ENCODE measurements at regions not wholly inside any gene's neighbourhood (a gene's known extent, or its start where the extent isn't known, plus 50 kb on each side); places are given as distances from the start of the nearest gene placed in this dataset.
"Not testable (repeated sequence)": the region's sequence is repeated elsewhere in the genome, so short reads cannot be mapped to it uniquely, and the experiment has no call there.

DNA sequence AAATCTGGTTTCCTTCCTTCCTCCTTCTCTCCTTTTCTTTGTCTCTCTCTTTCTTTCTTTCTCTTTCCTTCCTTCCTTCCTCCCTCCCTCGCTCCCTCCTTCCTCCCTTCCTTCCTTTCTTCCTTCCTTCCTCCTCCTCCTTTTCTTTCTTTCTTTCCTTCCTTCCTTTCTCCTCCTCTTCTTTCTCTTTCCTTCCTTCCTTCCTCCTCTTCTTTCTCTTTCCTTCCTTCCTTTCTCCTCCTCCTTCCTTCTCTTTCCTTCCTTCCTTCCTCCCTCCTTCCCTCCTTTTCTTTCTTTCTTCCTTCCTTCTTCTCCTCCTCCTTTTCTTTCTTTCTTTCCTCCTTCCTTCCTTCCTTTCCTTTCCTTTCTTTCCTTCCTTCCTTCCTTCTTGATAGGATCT, 61.2 kb downstream of the VIP start:
- no peak for DNase-seq (ENCODE audit: low spot score)

DNA sequence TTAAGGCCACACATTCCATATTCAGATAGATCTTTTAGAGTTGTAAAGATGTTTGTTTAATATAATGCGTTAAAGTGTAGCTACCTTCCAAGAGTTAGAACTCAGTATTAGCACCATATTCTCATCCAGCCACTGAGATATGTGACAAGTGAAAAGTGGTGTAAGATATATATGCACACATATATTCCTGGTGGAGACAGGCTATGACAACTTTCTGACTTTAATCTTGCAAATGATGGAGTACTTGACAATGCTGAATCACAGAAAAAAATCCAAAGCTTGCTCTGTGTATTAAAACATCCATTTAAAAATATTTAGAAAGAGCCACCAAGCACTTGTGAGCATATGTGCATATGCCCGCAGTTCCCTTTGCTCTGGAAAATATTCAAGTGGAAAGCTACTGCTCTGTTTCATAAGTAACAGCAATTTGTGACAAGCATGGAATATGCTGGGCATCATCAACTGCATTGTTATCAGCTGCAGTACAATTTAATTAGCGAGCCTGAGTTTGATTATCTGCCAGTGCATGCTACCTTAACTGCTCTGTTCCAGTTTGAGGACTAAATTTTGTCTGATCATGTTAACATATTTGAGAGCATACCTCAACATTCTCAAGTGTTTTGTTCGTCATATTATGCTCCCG, 64.8 kb downstream of the VIP start:
- no peak for DNase-seq (ENCODE audit: low spot score)

DNA sequence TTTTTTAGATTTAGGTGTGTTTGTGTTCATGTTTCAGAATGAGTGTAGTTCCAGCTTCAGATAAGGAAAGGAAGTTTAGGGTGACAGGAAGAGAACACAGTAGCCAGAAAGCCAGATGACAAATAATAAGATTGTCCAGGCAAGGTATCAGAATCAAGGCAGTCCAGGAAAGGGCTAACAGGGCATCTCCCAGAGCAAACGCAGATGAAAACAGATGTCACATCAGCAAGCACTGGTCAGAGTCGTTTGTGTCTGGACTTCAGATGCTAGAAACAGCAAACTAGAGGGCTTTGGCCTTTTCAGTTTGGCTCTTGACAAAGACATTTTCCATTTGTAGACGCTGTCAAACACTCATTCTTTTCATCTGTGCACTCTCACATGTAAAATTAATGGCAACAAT, 65.5 kb downstream of the VIP start:
- no peak for DNase-seq (ENCODE audit: low spot score)

DNA sequence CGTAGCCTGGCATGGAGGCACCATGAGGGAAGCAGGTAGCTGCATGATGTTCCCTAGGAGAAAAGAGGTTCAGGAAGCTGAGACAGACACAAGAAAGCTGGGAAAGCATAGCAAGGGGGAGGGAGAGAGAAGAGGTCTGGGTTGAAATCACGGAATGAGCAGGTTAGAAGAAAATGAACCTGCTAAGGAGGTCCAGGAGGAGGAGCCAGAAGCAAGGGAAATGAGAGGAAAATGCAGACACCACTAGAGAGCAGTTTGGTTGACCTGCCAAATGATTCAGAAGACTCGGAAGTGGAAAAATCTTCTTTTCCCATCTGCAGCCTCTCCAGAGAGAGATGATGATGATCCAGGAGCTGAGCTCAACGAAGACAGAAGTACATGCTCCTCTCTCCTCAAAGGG, 70.9 kb downstream of the VIP start:
- no peak for DNase-seq (ENCODE audit: low spot score)

DNA sequence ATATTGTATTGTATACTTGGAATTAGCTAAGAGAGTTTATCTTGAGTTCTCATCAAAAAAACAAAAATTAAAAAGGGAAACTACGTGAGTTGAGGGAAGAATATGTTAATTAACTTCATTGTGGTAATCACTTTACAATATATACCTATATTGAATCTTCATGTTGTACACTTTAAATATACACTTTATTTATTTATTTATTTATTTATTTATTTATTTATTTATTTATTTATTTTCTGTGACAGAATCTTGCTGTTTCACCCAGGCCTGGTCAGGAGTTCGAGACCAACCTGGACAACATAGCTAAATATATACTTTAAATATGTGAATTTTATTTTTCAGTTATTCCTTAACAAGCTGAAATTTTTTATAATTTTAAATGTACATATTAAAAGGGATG, 74.1 kb downstream of the VIP start:
- no peak for DNase-seq (ENCODE audit: low spot score)

DNA sequence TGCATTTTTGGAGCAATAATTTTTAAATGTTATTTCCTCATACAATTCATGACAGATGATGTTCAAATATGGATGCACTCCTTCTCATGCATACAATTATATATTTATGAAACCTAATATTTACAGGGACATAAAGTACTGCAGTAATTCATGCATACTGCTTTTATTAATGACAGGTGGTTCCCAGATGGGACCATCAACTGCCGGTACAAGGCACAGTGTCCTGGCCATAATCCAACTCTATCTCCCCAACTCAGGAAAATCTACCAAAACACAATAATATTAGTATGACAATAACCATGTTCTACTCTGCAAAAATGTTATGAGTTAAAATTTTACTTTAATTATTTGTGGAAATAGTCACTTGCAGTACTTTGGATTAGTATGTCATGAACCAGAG, 77.8 kb downstream of the VIP start:
- no peak for DNase-seq (ENCODE audit: low spot score)

DNA sequence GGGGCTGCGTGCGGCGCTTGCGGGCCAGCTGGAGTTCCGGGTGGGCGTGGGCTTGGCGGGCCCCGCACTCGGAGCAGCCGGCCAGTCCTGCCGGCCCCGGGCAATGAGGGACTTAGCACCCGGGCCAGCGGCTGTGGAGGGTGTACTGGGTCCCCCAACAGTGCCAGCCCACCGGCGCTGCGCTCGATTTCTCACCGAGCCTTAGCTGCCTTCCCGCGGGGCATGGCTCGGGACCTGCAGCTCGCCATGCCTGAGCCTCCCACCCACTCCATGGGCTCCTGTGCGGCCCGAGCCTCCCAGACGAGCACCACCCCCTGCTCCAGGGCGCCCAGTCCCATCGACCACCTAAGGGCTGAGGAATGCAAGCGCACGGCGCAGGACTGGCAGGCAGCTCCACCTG, 83.8 kb downstream of the VIP start:
- DNase-seq (ENCODE audit: low spot score), result not testable (repeated sequence)

DNA sequence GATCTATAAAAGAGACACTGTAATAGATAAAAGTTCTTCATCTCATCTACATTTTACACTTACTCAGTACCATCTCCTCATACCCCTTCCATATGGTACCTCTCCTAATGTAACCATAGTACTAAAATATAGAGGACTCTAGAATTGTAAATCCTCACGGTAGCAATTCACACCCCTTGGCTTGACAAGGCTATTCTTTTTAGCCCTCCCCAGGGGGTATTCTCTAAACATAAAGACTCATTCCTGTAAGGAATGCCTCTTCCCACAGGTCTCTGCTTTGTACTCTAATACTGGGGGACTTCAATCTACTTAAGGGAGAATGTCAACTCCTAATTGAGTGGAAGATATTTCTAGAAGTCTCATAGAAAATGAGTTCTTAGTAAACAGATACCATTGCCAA, 85.9 kb downstream of the VIP start:
- DNase-seq (ENCODE audit: low spot score), result no peak

DNA sequence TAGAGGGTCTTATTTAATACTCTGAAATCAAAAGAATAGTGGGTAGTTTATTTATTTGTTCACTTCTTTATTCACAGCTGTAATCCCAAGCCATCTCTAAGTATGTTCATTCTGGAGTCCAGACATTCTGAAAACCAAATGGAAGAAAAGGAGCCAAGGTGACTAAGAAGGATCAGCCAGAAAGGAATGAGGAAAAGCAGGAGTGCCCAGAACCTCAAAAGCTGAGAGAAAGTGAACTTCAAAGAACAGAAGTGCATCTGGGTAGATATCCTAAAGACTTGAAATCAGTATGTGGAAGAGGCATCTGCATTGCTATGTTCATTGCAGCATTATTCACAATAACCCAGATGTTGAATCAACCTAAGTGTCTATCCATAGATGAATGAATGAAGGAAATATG, 94.8 kb downstream of the VIP start:
- no peak for DNase-seq (ENCODE audit: low spot score)

DNA sequence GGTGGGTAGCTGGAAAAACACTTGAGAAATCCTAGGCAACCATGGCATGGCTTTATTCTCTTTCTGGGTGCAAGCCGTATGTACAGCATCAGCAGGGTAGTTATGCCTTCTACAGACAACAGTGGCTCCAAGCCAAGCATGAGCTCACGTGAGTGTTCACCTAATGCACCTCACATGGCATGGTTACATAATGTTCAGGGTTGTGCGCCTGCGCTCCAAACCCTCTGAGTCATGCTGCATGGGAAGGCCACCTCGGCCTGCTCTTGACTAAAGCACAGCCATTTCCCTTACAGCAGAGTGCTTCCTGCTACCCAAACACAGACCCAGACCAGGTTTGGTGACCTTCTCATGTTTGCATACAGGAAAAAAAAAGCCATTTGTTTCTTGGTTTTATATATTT, 96.2 kb downstream of the VIP start:
- DNase-seq (ENCODE audit: low spot score), result no peak

DNA sequence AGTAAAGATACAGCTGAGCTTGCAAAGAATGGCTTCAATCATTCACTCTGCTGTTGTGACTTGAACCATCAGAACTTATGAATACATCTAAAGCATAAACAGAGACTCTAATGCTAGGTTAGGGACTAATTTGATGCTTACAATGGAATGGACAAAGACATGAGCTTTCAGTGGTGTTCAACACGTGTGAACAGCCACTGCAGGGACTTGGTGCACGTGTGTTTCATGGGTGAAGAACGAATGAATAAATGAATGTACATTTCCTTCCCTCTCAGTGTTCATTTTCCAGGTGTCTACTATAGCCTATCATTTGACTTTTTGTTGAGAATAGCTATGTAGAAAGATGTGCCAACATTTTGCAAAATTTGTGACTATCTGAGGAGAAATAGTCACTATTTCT, 98.3 kb downstream of the VIP start:
- no peak for DNase-seq (ENCODE audit: low spot score)

DNA sequence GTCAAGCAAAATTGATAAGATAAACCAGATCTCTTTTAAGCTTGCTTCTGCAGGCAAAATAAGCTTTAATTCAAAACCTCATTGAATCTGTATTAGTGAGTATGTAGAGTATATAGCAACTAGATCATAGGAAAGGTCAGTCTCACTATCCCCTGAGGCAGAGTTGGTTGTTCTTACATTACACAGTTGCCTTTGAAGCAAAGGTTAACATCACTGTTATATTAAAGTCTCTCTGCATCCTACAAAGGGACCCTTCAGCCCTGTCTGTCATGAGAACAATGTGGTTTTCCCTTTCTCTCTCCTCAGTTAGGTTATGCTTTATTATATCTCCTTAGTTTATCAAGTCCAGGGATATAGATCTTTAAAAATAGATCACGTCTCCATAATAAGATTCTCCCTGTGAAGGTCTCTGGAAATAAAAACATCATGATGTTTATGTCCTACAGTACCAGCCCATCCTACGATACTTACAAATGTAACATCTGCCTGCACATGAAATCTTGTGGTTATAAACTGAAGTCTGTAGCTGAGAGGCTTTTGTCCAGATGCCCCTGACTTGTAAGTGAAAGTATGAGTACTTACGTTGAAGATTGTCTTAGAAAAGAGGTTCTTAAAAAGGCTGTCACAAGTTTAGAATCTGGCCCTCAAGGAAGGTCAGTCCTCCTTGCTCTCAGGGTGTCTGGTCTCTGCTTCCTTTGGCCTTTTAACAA, 103.6 kb downstream of the VIP start:
- no peak for DNase-seq (ENCODE audit: low spot score)

DNA sequence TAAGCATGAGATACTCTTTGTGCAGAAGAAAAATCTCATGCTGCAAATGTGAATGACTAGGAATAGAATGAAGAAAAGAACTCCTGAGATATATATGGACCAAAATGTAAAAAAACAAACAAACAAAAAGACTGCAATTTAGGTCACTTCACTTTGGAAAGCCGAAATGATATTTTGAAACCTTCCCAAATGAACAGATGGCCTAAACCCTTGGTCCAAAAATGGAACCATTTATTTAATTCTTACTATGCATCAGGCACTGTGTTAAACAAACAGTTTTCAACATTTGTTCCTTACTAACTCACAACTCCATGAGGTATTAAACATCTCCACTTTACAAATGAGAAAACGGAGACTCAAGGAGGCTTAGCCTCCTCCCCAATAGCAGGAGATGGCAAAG, 107.5 kb downstream of the VIP start:
- no peak for DNase-seq (ENCODE audit: low spot score)

DNA sequence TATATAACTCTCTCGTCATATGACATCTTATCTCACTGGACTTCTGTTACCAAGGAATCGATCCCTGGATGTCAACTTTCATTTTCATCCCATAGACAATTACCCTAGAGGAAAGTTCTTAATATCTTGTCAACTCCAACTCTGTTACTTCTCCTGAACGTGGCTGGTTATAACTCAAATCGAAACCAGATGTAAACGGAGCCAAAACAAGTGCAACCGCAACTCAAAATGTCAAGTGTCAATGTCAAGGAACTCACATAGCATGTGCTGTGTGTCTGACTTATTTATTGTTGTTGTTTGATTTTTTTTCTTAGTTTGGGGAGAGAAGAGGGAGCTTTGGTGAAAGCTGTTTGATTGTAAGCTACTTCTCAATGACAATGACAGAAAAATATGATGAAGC, 108.6 kb downstream of the VIP start:
- no peak for DNase-seq (ENCODE audit: low spot score)

DNA sequence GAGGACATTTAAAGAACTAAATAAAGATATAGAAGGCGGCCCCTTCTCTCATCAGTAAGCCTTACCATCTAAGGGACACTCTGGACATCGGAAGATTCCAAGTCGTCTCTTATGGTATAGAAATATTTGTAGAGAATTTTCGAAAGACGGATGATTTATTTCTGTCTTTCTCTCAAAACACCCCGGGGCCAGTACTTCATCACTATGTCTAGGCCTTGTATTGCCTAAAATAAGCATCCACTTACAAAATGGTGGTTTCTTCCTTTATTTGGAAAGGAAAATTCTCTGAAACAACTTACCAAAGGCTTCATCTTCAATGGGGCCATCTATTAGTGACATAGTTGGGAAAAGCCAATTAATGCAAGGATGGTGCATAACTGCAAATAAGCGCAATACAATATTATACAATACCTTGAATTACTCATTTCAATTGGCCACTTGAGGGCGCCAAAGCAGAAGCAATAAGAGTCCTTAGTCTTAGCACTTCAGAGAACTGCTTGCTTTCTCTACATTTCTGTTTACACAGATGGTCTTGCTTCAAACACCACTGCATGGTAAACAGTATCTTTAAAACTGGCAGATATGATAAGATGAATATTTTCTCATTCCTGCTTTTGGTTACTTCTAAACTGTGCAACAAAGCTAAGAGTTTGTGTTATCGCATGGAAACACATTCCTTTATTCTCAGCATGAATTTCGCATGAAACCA, 113.2 kb downstream of the VIP start:
- DNase-seq (ENCODE audit: low spot score), result peak; percentile 74

DNA sequence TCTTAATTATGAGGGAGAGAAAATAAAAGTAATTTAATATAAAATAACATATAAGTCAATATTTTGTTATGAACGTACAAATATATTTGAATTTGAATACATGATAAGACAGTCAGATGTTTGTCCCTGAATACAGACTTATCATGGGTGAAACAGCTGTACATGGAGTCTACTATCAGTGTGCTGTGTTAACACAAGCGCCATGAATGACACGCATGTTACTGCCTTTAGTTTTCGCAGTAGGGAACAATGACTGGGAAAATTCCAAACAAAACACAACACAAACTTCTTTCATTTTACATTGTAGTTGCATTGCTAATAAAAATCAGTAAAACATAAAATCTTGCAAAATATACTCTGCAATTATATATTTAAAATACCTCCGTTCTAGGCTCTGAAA, 108.6 kb downstream of the FBXO5 start:
- no peak for DNase-seq (ENCODE audit: low spot score)

DNA sequence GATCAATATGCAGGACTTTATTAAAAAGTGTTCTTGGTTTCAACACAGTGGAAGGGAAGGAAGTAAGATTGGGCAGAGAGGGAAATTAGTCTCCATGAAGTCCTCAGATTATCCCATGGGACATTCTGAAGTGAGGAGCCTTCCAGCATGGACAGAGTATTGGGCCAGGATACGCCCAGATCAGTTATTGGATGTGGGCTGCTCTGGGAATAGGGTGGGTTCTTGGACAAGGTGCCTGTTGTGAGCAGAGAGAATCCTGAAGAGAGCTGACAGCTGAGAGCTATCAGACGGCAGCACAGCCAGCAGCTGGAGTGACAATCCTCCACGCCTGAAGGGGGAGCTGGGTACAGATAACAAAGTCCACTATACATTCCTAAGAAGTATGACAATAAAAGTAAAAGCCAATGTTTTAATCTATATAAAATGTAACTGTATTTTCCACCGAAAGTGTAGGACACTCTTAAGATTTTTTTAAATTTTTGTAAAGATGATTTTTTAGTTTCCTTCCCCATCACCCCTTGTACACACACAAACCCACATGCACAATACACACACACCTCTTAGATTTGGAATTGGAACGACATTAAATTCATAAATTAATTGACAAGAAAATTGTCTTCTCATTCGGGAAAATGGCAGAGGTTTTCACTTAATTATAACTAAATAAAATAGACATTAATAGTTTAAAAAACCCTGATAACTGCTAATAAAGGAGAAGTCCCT, 107.8 kb downstream of the FBXO5 start:
- DNase-seq (ENCODE audit: low spot score), result no peak

DNA sequence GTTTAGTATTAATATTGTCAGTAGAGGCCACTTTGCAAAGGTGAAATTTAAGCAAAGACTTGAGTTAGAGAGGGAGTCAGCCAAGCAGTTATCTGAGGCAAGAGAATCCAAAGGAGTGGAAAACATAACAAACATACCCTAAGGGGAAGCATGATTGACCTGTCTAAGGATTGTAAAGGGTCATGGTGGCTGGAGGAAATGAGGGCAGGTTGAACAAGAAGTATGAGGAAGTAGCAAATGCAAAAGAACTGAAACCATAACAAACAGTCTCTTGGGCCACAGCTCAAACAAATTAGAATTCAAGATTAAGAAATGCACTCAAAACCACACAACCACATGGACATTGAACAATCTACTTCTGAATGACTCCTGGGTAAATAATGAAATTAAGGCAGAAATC, 103.2 kb downstream of the FBXO5 start:
- no peak for DNase-seq (ENCODE audit: low spot score)

DNA sequence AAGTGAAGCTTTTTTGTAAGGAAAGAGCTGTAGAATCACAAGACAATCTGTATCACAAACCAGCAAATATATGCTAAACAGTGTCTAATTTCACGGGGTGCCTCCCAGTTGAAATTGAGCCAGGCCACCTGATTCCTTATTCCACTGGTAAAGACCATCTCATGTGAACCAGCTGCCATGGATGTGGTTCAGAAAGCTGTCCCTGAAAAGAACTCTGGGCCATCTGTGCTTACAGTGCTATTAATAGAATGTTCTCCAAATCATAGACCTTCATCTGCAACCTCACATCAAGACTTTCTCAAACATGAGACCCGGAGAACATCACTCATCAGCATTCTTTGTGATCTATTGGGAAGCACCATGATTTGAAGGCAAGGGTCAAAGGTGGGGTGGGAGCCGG, 89.7 kb downstream of the FBXO5 start:
- DNase-seq (ENCODE audit: low spot score), result no peak

DNA sequence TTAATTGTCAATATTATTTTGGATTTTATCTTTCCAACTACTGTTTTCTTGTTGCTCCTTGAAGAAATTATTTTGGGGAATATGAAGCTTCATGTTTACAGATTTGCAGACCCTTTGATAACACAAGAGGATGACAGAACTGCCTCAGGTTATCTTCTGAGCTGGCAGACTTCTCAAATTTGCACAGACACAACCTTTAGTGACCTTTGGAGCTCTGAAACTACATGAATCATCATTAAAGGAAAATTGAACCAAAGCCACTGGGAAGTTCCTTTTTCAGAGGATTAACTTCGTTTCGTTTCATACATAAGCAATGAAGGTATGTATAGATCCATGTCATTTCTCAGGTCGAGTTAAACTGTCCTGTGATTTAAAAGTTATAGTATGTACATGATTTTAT, 85.9 kb downstream of the FBXO5 start:
- DNase-seq (ENCODE audit: low spot score), result no peak

DNA sequence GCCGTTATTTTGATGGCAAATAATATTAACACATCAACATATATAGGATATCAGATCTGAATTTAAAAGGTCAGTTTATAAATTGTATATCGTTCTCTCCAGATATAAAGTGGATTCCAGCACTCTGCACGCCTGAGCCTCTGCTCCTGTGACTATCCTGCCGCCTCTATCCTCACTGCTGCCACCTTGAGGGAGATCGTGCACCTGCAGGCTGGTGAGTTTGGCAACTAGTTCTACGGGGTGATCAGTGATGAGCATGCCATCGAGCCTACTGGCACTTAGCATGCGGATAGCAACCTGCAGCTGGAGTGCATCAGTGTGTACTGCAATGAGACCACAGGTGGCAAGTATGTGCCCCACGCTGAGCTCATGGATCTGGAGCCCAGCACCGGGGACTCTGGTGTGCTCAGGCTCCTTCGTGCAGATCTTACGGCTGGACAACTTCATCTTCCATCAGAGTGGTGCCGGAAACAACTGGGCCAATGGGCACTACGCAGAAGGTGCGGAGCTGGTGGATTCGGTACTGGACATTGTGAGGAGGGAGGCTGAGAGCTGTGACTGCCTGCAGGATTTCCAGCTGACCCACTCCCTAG, 84.9 kb downstream of the FBXO5 start:
- peak; percentile 67 for DNase-seq (ENCODE audit: low spot score)

DNA sequence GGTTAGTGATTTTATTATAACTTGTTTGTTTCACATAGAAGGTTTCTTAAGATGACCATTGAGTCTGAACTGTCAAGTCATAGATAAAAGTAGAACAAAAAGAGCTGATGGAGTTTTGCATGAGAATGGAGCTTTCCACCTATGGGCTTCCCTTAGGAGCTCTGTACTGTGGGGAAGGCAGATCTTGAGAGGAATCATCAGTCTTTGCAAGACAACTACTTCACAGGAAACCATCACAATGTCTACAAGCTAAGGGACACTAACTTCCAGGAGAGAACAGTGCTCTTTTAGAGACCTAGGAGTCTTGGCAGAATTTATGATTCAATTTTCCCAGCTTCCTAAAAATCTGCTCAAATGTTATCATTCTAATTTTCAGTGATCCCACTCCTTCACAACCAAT, 78.2 kb downstream of the FBXO5 start:
- DNase-seq (ENCODE audit: low spot score), result no peak

Data from mucosa of gallbladder (tissue), 1 donor.